ENCODE measurements at regions not wholly inside any gene's neighbourhood (a gene's known extent, or its start where the extent isn't known, plus 50 kb on each side); places are given as distances from the start of the nearest gene placed in this dataset.

GRCh38 chrY:7302306-7302705 is 390.8 kb upstream of the AMELY start:
- TF ChIP-seq CTCF (IDR thresholded peaks at IDR 0.05) (no peak), POLR2A (IDR thresholded peaks at IDR 0.05) (no peak)

Measured in ovary (tissue), 3 donors.